IMR-90 (cell line): ENCODE measurements at regions not wholly inside any gene's neighbourhood (a gene's known extent, or its start where the extent isn't known, plus 50 kb on each side); places are given as distances from the start of the nearest gene placed in this dataset.

Experiments
- ATAC-seq: fragments of 200-7000 bp; cut with Tn5 transposase; 2 replicates; pipeline ENCODE4 v1.9.1; 2020; ENCODE audit warnings: low read depth, mild to moderate bottlenecking, moderate library complexity
- BruUV-seq: library from RNA; stranded (reverse); fragments of 400-500 nt; replicated peaks from 2 replicates; lab custom pipeline; 2021; lab: Mats Ljungman, UMichigan
- CTCF ChIA-PET: fragments of 300-600 bp; formaldehyde crosslinking; extraction: SDS; loops from one replicate; lab custom pipeline; 2021; ENCODE audit warnings: antibody characterized with exemption; lab: Yijun Ruan, JAX
- POLR2A ChIA-PET: fragments of 300-600 bp; sonication (Branson Sonifier 250); formaldehyde crosslinking; loops from one replicate; lab custom pipeline; 2022; ENCODE audit warnings: antibody characterized with exemption; ENCODE audit not compliant: unreplicated experiment; lab: Charles Lee
- DNase-seq: peaks from one replicate; pipeline ENCODE4 v3.0.0; 2013
- H2AFZ ChIP-seq: replicated peaks from 2 replicates; pipeline ENCODE3; 2013; ENCODE audit warnings: low read length, mild to moderate bottlenecking; ENCODE audit not compliant: poor library complexity
- H2AK5ac ChIP-seq: 2 replicates; pipeline ENCODE4 v1.6.1; 2013; ENCODE audit warnings: low read depth, low read length, inconsistent platforms
- H2AK9ac ChIP-seq: replicated peaks from 2 replicates; pipeline ENCODE3; 2013; ENCODE audit warnings: mild to moderate bottlenecking, low read depth, low read length, moderate library complexity; ENCODE audit not compliant: poor library complexity
- H2BK120ac ChIP-seq: 2 replicates; pipeline ENCODE4 v1.6.1; 2013; ENCODE audit warnings: low read depth, low read length, inconsistent platforms
- H2BK15ac ChIP-seq: 3 replicates; pipeline ENCODE4 v1.6.1; 2013; ENCODE audit warnings: low read depth, low read length, inconsistent platforms
- H2BK20ac ChIP-seq: 2 replicates; pipeline ENCODE4 v1.6.1; 2013; ENCODE audit warnings: low read depth, mild to moderate bottlenecking, inconsistent platforms, low read length, moderate library complexity
- H2BK5ac ChIP-seq: 2 replicates; pipeline ENCODE4 v1.6.1; 2013; ENCODE audit warnings: mild to moderate bottlenecking, low read depth, low read length, inconsistent platforms; ENCODE audit not compliant: poor library complexity, severe bottlenecking
- H3K14ac ChIP-seq: replicated peaks from 2 replicates; pipeline ENCODE4 v1.6.1; 2013; ENCODE audit warnings: low read depth, low read length, inconsistent platforms
- H3K18ac ChIP-seq: 2 replicates; pipeline ENCODE4 v1.6.1; 2013; ENCODE audit warnings: low read depth, low read length, control low read depth
- H3K23ac ChIP-seq: 2 replicates; pipeline ENCODE4 v1.6.1; 2013; ENCODE audit warnings: low read depth, low read length, inconsistent platforms
- H3K27ac ChIP-seq: 2 replicates; pipeline ENCODE4 v1.5.1; 2013; ENCODE audit warnings: mild to moderate bottlenecking, control low read depth, low read length; ENCODE audit not compliant: insufficient read depth
- H3K27me3 ChIP-seq: 2 replicates; pipeline ENCODE4 v1.6.1; 2013; ENCODE audit warnings: low read length; ENCODE audit not compliant: control insufficient read depth, insufficient read depth
- H3K36me3 ChIP-seq: 2 replicates; pipeline ENCODE4 v1.6.1; 2013; ENCODE audit warnings: low read length, mixed read lengths; ENCODE audit not compliant: control insufficient read depth, insufficient read depth
- H3K4ac ChIP-seq: 2 replicates; pipeline ENCODE4 v1.6.1; 2013; ENCODE audit warnings: low read depth, low read length, inconsistent platforms
- H3K4me1 ChIP-seq: 2 replicates; pipeline ENCODE4 v1.6.1; 2013; ENCODE audit warnings: low read length, mixed read lengths; ENCODE audit not compliant: control insufficient read depth, insufficient read depth
- H3K4me2 ChIP-seq: 2 replicates; pipeline ENCODE4 v1.6.1; 2013; ENCODE audit warnings: low read depth, mild to moderate bottlenecking, control low read depth, low read length, moderate library complexity
- H3K4me3 ChIP-seq: 2 replicates; pipeline ENCODE4 v1.5.1; 2013; ENCODE audit warnings: low read depth, mild to moderate bottlenecking, control low read depth, low read length, moderate library complexity; ENCODE audit not compliant: insufficient read depth
- H3K56ac ChIP-seq: 2 replicates; pipeline ENCODE4 v1.6.1; 2013; ENCODE audit warnings: low read length, inconsistent platforms; ENCODE audit not compliant: insufficient read depth; ENCODE audit errors: extremely low read depth
- H3K79me1 ChIP-seq, 2 experiments: 2 replicates each; pipeline ENCODE4 v1.6.1; 2013; ENCODE audit warnings: low read length in 2 of 2, inconsistent platforms in 1 of 2, low read depth in 1 of 2
- H3K9ac ChIP-seq: 2 replicates; pipeline ENCODE4 v1.6.1; 2013; ENCODE audit warnings: low read depth, low read length, control low read depth
- H3K9me1 ChIP-seq: 2 replicates; pipeline ENCODE4 v1.6.1; 2013; ENCODE audit warnings: low read length, inconsistent platforms; ENCODE audit not compliant: insufficient read depth
- H3K9me3 ChIP-seq: 2 replicates; pipeline ENCODE4 v1.6.1; 2013; ENCODE audit warnings: low read length; ENCODE audit not compliant: control insufficient read depth, insufficient read depth
- H4K20me1 ChIP-seq: 2 replicates; pipeline ENCODE4 v1.6.1; 2013; ENCODE audit warnings: low read length, inconsistent platforms; ENCODE audit not compliant: insufficient read depth
- H4K5ac ChIP-seq: 2 replicates; pipeline ENCODE4 v1.6.1; 2013; ENCODE audit warnings: mild to moderate bottlenecking, low read depth, low read length, control low read depth
- H4K8ac ChIP-seq, 2 experiments: 2 replicates each; pipeline ENCODE4 v1.6.1; 2013; ENCODE audit warnings: low read depth in 2 of 2, low read length in 2 of 2, control low read depth in 1 of 2, inconsistent platforms in 1 of 2
- H4K91ac ChIP-seq: 2 replicates; pipeline ENCODE4 v1.6.1; 2013; ENCODE audit warnings: low read depth, low read length, inconsistent platforms; ENCODE audit not compliant: insufficient read depth
- BHLHE40 ChIP-seq: fragments of 150-350 bp; IDR thresholded peaks from 2 replicates; pipeline ENCODE4 v1.6.1; 2016; ENCODE audit warnings: mild to moderate bottlenecking, low read depth, low read length
- CEBPB ChIP-seq: IDR thresholded peaks from 2 replicates; pipeline ENCODE4 v1.6.1; 2012; ENCODE audit warnings: low read depth, low read length, improper control_type of control experiment
- CHD1 ChIP-seq: IDR thresholded peaks from 2 replicates; pipeline ENCODE4 v1.6.1; 2012; ENCODE audit warnings: low read depth, low read length, improper control_type of control experiment
- CTCF ChIP-seq: conservative IDR thresholded peaks from 2 replicates; pipeline ENCODE4 v1.5.1; 2012; ENCODE audit warnings: mild to moderate bottlenecking, low read depth, low read length, improper control_type of control experiment
- ELK1 ChIP-seq: fragments of 150-350 bp; IDR thresholded peaks from 2 replicates; pipeline ENCODE4 v1.6.1; 2016; ENCODE audit warnings: low read depth, mild to moderate bottlenecking, low read length, moderate library complexity, borderline replicate concordance
- FOS ChIP-seq: fragments of 150-350 bp; IDR thresholded peaks from 2 replicates; pipeline ENCODE4 v1.6.1; 2016; ENCODE audit warnings: low read depth, low read length
- MAFK ChIP-seq: IDR thresholded peaks from 2 replicates; pipeline ENCODE4 v1.6.1; 2012; ENCODE audit warnings: low read depth, low read length, improper control_type of control experiment
- MAZ ChIP-seq: IDR thresholded peaks from 2 replicates; pipeline ENCODE4 v1.6.1; 2012; ENCODE audit warnings: low read depth, mild to moderate bottlenecking, low read length, improper control_type of control experiment, moderate library complexity, borderline replicate concordance
- MXI1 ChIP-seq: IDR thresholded peaks from 2 replicates; pipeline ENCODE4 v1.6.1; 2012; ENCODE audit warnings: low read depth, mild to moderate bottlenecking, low read length, moderate library complexity, borderline replicate concordance
- NFE2L2 ChIP-seq: fragments of 150-350 bp; IDR thresholded peaks from 2 replicates; pipeline ENCODE4 v1.6.1; 2016; ENCODE audit warnings: low read depth, mild to moderate bottlenecking, low read length
- POLR2A ChIP-seq: IDR thresholded peaks from 2 replicates; pipeline ENCODE4 v1.6.1; 2012; ENCODE audit warnings: mild to moderate bottlenecking, low read depth, low read length
- RAD21 ChIP-seq: IDR thresholded peaks from 2 replicates; pipeline ENCODE4 v1.6.1; 2012; ENCODE audit warnings: low read length, improper control_type of control experiment
- RCOR1 ChIP-seq: IDR thresholded peaks from 2 replicates; pipeline ENCODE4 v1.6.1; 2012; ENCODE audit warnings: mild to moderate bottlenecking, low read length, improper control_type of control experiment; ENCODE audit not compliant: insufficient replicate concordance
- RFX5 ChIP-seq: IDR thresholded peaks from 2 replicates; pipeline ENCODE4 v1.8.0; 2012; ENCODE audit warnings: low read depth, mild to moderate bottlenecking, low read length, moderate library complexity
- SMC3 ChIP-seq: fragments of 150-350 bp; IDR thresholded peaks from 2 replicates; pipeline ENCODE4 v1.6.1; 2016; ENCODE audit warnings: low read depth, mild to moderate bottlenecking, antibody characterized with exemption, low read length, moderate library complexity
- USF2 ChIP-seq: fragments of 150-350 bp; IDR thresholded peaks from 2 replicates; pipeline ENCODE4 v1.6.1; 2017; ENCODE audit warnings: mild to moderate bottlenecking, antibody characterized with exemption, low read length, low read depth
- WGBS, 2 experiments: methylation state at CpG; one replicate each; pipeline versions ENCODE4 v1.1.5 to v1.1.7; 2013; ENCODE audit warnings: missing lambda C conversion rate in 2 of 2; ENCODE audit not compliant: insufficient read length in 1 of 2; ENCODE audit errors: extremely low coverage in 2 of 2; 5-methylcytosine and 5-hydroxymethylcytosine counted together
- dilution Hi-C: fragments of 300-500 bp; cut with HindIII; formaldehyde crosslinking; loops from one replicate; pipeline ENCODE4 v1.14.3; 2018; ENCODE audit warnings: low sequenced_read_pairs; ENCODE audit not compliant: unreplicated experiment
- in situ Hi-C: fragments of 300-500 bp; cut with MboI; formaldehyde crosslinking; loops from 3 replicates; pipeline ENCODE4 v1.14.3; 2019; ENCODE audit warnings: low sequenced_read_pairs, inconsistent platforms, mixed read lengths
- intact Hi-C: fragments of 100-400 bp; cut with micrococcal nuclease; formaldehyde crosslinking; loops from 2 replicates; pipeline ENCODE4 v1.10.0; 2022

- POLR2A ChIA-PET: no interaction called here
- no peak overlapping the region for H2BK120ac ChIP-seq
- no peak for DNase-seq
- no peaks in the 10 kb centered on the region for H3K27me3 ChIP-seq
- no peak overlapping the region for H3K4me3 ChIP-seq
- no peak overlapping the region for H3K23ac ChIP-seq
- no peak for ATAC-seq
- WGBS, 2 experiments: 40% methylated on average over 1 of the region's 6 CpGs; no CpG with 5 or more reads in 1 of the 2 experiments
- H3K4me1 ChIP-seq: no peaks in the 10 kb centered on the region
- H3K14ac ChIP-seq: no peak overlapping the region
- H3K9me1 ChIP-seq: no peaks in the 10 kb centered on the region
- no peak overlapping the region for H3K18ac ChIP-seq
- dilution Hi-C loops: no loop called here
- H3K4me2 ChIP-seq: no peak overlapping the region
- no peak overlapping the region for H4K5ac ChIP-seq
- intact Hi-C loops: no loop called here
- CTCF ChIA-PET: no interaction called here
- H3K4ac ChIP-seq: no peak overlapping the region
- H2AFZ ChIP-seq: no peak overlapping the region
- H3K9ac ChIP-seq: no peak overlapping the region
- H2BK15ac ChIP-seq: no peak overlapping the region
- H3K56ac ChIP-seq: no peak overlapping the region
- H4K20me1 ChIP-seq: no peaks in the 10 kb centered on the region
- no peaks in the 10 kb centered on the region for H3K36me3 ChIP-seq
- H2AK9ac ChIP-seq: no peak overlapping the region
- H2BK5ac ChIP-seq: no peak overlapping the region
- no peaks in the 10 kb centered on the region for H3K79me1 ChIP-seq
- no peak overlapping the region for H3K27ac ChIP-seq
- H4K8ac ChIP-seq: no peak overlapping the region
- H2AK5ac ChIP-seq: no peak overlapping the region
- H3K9me3 ChIP-seq: peaks cover 6% of the 10 kb centered on the region; the same call in 1 of the 2 replicates
- in situ Hi-C loops: no loop called here
- no peak for TF ChIP-seq FOS
- no peak for TF ChIP-seq MXI1
- TF ChIP-seq ELK1: no peak
- TF ChIP-seq POLR2A: no peak
- TF ChIP-seq CEBPB: no peak
- no peak for TF ChIP-seq RAD21
- TF ChIP-seq USF2: no peak
- no peak for TF ChIP-seq SMC3
- no peak for TF ChIP-seq MAFK
- no peak for TF ChIP-seq CTCF
- no peak for TF ChIP-seq RFX5
- TF ChIP-seq NFE2L2: no peak
- no peak for TF ChIP-seq MAZ
- TF ChIP-seq BHLHE40: no peak
- TF ChIP-seq CHD1: no peak
- no peak for TF ChIP-seq RCOR1
- H4K91ac ChIP-seq: no peak overlapping the region
- no TSS peak for BruUV-seq
- no peak overlapping the region for H2BK20ac ChIP-seq
Observed at GRCh38 chr12:97640826-97641225, 178.2 kb downstream of the RMST start.
